Spleen (tissue), 11 donors: ENCODE measurements at regions not wholly inside any gene's neighbourhood (a gene's known extent, or its start where the extent isn't known, plus 50 kb on each side); places are given as distances from the start of the nearest gene placed in this dataset.

Experiments
- DNase-seq: peaks from one replicate; pipeline ENCODE4 v3.0.0-alpha.2; 2020
- H3K27ac ChIP-seq, 8 donors: fragments of 200-600 bp; sonication (generic) in 7 of 8; 1 replicate in 4 of 8; 2 replicates in 4 of 8; pipeline versions ENCODE4 v1.5.0 to v1.8.0; 2016 to 2021; ENCODE audit warnings: inconsistent platforms in 4 of 8, mild to moderate bottlenecking in 4 of 8, moderate library complexity in 1 of 8
- H3K27me3 ChIP-seq, 7 donors: fragments of 200-600 bp; sonication (generic) in 6 of 7; replicated peaks in 1 of 7; 1 replicate in 4 of 7; 2 replicates in 3 of 7; pipeline versions ENCODE4 v1.5.0 to v1.8.0; 2016 to 2021; ENCODE audit warnings: inconsistent platforms in 3 of 7, mild to moderate bottlenecking in 1 of 7
- H3K36me3 ChIP-seq, 6 donors: fragments of 200-600 bp; sonication (generic) in 5 of 6; 1 replicate in 4 of 6; 2 replicates in 2 of 6; pipeline versions ENCODE4 v1.5.0 to v1.8.0; 2016 to 2021; ENCODE audit warnings: inconsistent platforms in 2 of 6
- H3K4me1 ChIP-seq, 6 donors: fragments of 200-600 bp; sonication (generic) in 5 of 6; 1 replicate in 3 of 6; 2 replicates in 3 of 6; pipeline versions ENCODE4 v1.5.0 to v1.8.0; 2016 to 2021; ENCODE audit warnings: inconsistent platforms in 3 of 6
- H3K4me3 ChIP-seq, 8 donors: fragments of 200-600 bp; sonication (generic) in 7 of 8; 1 replicate in 4 of 8; 2 replicates in 4 of 8; pipeline versions ENCODE4 v1.5.0 to v1.8.0; 2016 to 2021; ENCODE audit warnings: inconsistent platforms in 4 of 8, mild to moderate bottlenecking in 4 of 8, moderate library complexity in 2 of 8
- H3K9me3 ChIP-seq, 8 donors: fragments of 200-600 bp; sonication (generic) in 7 of 8; 1 replicate in 4 of 8; 2 replicates in 4 of 8; pipeline versions ENCODE4 v1.5.0 to v1.8.0; 2016 to 2021; ENCODE audit warnings: inconsistent platforms in 4 of 8
- POLR2A ChIP-seq, 3 donors: fragments of 450-650 bp; IDR thresholded peaks; one replicate each; pipeline ENCODE4 v1.5.1; 2017; ENCODE audit warnings: antibody characterized with exemption in 3 of 3, mild to moderate bottlenecking in 1 of 3
- POLR2AphosphoS5 ChIP-seq, 3 donors: sonication (generic); formaldehyde crosslinking; IDR thresholded peaks; one replicate each; pipeline ENCODE4 v1.5.1; 2017; ENCODE audit warnings: antibody characterized with exemption in 3 of 3
- WGBS, 5 donors: extraction: QIAGEN DNeasy Blood & Tissue Kit in 3 of 5; methylation state at CpG; one replicate each; pipeline versions ENCODE4 v1.1.5 to v1.1.7; 2013 to 2018; 5-methylcytosine and 5-hydroxymethylcytosine counted together
- intact Hi-C: fragments of 100-400 bp; cut with DNase I; formaldehyde crosslinking; loops from one replicate; pipeline ENCODE4 v1.15.0; 2023; ENCODE audit warnings: low total_unique reads
- TF ChIP-seq, protein P1 (sequence below), 11 experiments: fragments of 200-600 bp in 7 of 11; fragments of 450-650 bp in 4 of 11; sonication (generic) in 4 of 11; IDR thresholded peaks in 8 of 11; conservative IDR thresholded peaks in 3 of 11; 1 replicate in 7 of 11; 2 replicates in 4 of 11; pipeline versions ENCODE4 v1.4.0 to v1.8.0; 2016 to 2021; ENCODE audit warnings: antibody characterized with exemption in 11 of 11, inconsistent platforms in 4 of 11, mild to moderate bottlenecking in 1 of 11
- donor health status: healthy with polysubstance abuse.
- donor health status: DM: no; HTN: no; CAD: no; lungs with moderate emphysema.
- donor health status: DM: no; HTN: no; CAD: no.
- donor health status: Bipolar disorder and iron deficiency.
- donor health status: healthy.
- donor health status: DM: no; HTN: no; CAD: no.
- donor health status: DM: yes; HTN: yes; CAD: no.

DNA sequence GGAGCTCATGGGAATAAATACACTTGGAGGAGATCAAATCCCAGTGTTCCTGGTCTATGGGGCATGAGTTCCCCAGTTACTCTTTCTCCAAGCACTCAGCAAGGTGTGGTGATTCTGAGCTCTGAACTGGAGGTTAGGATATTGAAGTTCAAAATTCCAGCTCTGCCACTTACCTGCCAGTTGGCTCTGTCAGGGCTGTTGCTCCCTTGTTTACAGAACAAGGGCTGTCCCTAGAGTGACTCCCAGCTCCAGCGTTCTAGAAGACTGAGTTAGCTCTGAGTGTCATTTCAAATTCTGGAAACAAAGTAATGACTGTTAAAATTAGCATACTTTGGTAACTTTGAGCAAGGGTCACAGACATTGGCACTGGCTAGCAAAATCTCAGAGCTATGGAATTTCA lies 69.7 kb upstream of the ZBED5 start:
- no peaks in the 10 kb centered on the region for H3K9me3 ChIP-seq
- intact Hi-C loops, result no loop called here
- H3K36me3 ChIP-seq, result no peaks in the 10 kb centered on the region
- DNase-seq, result no peak
- 31 to 63% (median 56%) methylated on average over 1 of the region's 1 CpG for WGBS, 5 donors
- peak overlapping the region in 3 of 8 donors; percentile 35 to 38 (median 35) for H3K27ac ChIP-seq
- H3K4me3 ChIP-seq, result no peak overlapping the region
- peaks cover 0 to 34% (median 18%) of the 10 kb centered on the region in 7 donors for H3K27me3 ChIP-seq
- TF ChIP-seq, protein P1, sequence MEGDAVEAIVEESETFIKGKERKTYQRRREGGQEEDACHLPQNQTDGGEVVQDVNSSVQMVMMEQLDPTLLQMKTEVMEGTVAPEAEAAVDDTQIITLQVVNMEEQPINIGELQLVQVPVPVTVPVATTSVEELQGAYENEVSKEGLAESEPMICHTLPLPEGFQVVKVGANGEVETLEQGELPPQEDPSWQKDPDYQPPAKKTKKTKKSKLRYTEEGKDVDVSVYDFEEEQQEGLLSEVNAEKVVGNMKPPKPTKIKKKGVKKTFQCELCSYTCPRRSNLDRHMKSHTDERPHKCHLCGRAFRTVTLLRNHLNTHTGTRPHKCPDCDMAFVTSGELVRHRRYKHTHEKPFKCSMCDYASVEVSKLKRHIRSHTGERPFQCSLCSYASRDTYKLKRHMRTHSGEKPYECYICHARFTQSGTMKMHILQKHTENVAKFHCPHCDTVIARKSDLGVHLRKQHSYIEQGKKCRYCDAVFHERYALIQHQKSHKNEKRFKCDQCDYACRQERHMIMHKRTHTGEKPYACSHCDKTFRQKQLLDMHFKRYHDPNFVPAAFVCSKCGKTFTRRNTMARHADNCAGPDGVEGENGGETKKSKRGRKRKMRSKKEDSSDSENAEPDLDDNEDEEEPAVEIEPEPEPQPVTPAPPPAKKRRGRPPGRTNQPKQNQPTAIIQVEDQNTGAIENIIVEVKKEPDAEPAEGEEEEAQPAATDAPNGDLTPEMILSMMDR (IDR thresholded peaks at IDR 0.05 in 8 of 11, conservative IDR thresholded peaks at IDR 0.05 in 3 of 11), result no peak
- no peak for TF ChIP-seq POLR2A (IDR thresholded peaks at IDR 0.05)
- peaks cover 0 to 30% (median 17%) of the 10 kb centered on the region in 6 donors for H3K4me1 ChIP-seq

GRCh38 chr11:10926801-10927211 lies 69.0 kb upstream of the ZBED5 start:
- no peak for DNase-seq
- intact Hi-C loops, result no loop called here
- no peaks in the 10 kb centered on the region for H3K36me3 ChIP-seq
- H3K27me3 ChIP-seq, result peaks cover 0 to 26% (median 16%) of the 10 kb centered on the region in 7 donors
- TF ChIP-seq POLR2A (IDR thresholded peaks at IDR 0.05), result no peak
- TF ChIP-seq POLR2AphosphoS5 (IDR thresholded peaks at IDR 0.05), result no peak
- H3K4me3 ChIP-seq, result no peak overlapping the region
- H3K4me1 ChIP-seq, result peaks cover 0 to 23% (median 16%) of the 10 kb centered on the region in 6 donors
- H3K27ac ChIP-seq, result peak overlapping the region in 3 of 8 donors; percentile 35 to 38 (median 35)
- no peaks in the 10 kb centered on the region for H3K9me3 ChIP-seq

DNA sequence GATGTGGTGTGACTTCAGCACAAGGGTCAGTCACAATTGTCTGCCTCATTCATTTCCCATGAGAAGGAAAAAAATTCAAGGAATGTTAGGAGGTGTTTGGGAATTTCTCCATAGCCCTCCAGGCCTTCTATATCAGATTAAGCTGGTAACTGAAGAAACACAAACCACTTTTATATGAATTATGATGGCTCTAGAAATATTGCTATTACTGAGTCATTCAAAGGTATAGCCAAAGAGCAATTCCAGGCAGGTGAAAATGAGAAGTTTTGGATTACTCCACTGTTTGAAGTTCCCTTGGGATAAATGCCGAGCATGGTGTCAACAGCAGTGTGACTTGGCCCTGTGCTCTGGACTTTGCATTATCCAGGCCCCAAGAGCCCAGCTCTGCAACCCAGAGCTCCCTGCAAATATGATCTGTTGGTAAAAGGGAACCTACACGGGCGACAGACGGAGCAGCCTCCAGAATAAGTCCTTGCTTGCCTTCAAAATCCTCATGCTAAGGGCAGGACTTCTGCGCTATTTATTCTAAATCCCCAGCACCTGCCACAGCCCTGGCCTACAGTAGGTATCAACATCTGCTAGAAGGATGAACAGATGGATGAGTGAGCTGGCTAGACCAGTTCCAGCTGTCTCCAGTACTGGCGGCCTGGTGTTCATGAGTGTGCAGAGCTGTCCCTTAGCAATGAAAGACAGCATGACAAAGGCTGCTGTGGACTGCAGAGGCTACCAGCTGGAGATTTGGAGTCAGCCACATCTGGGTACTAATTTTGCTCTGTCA lies 67.5 kb upstream of the ZBED5 start:
- DNase-seq, result no peak
- Histone ChIP-seq H3K9me3 (no peaks in the 10 kb centered on the region), H3K27ac (no peak overlapping the region), H3K4me1 (peaks cover 0 to 18% (median 2%) of the 10 kb centered on the region in 6 donors), H3K4me3 (no peak overlapping the region), H3K27me3 (peaks cover 0 to 12% (median 1%) of the 10 kb centered on the region in 7 donors), H3K36me3 (no peaks in the 10 kb centered on the region)
- TF ChIP-seq, protein P1 (IDR thresholded peaks at IDR 0.05 in 8 of 11, conservative IDR thresholded peaks at IDR 0.05 in 3 of 11), result no peak
- TF ChIP-seq POLR2AphosphoS5 (IDR thresholded peaks at IDR 0.05) (no peak), POLR2A (IDR thresholded peaks at IDR 0.05) (no peak)
- WGBS, 5 donors, result 88 to 97% (median 95%) methylated on average over 6 of the region's 6 CpGs
- intact Hi-C loops, result no loop called here

DNA sequence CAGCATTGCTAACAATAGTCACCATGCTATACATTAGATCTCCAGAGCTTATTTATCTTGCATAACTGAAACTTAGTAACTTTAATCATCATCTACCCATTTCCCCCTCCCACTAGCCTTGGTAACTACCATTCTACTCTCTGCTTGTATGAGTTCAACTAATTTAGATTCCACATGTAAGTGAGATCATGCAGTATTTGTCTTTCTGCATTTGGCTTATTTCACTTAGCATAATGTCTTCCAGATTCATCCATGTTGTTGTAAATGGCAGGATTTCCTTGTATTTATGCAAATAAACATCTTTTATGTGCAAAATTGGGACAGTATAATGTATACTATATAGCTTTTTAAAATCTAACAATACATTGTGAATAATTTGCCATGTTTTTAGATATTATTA lies 66.0 kb upstream of the ZBED5 start:
- Histone ChIP-seq H3K9me3 (no peaks in the 10 kb centered on the region), H3K4me3 (no peak overlapping the region), H3K36me3 (no peaks in the 10 kb centered on the region), H3K27ac (no peak overlapping the region), H3K4me1 (peaks cover 0 to 17% (median 0%) of the 10 kb centered on the region in 6 donors), H3K27me3 (no peaks in the 10 kb centered on the region)
- no peak for DNase-seq
- intact Hi-C loops, result no loop called here
- TF ChIP-seq POLR2AphosphoS5 (IDR thresholded peaks at IDR 0.05) (no peak), POLR2A (IDR thresholded peaks at IDR 0.05) (no peak)
- TF ChIP-seq, protein P1 (IDR thresholded peaks at IDR 0.05 in 8 of 11, conservative IDR thresholded peaks at IDR 0.05 in 3 of 11), result no peak
